H9 (cell line): ENCODE measurements at regions not wholly inside any gene's neighbourhood (a gene's known extent, or its start where the extent isn't known, plus 50 kb on each side); places are given as distances from the start of the nearest gene placed in this dataset.

ENCODE experiments used
- DNase-seq: peaks from one replicate; pipeline ENCODE4 v3.0.0-alpha.2; 2017
- H2AFZ ChIP-seq: one replicate; pipeline ENCODE4 v1.6.1; 2013; ENCODE audit warnings: mild to moderate bottlenecking, low read length, control low read depth, moderate library complexity
- H2AK5ac ChIP-seq: 2 replicates; pipeline ENCODE4 v1.6.1; 2013; ENCODE audit warnings: low read length, control low read depth, mixed read lengths; ENCODE audit not compliant: insufficient read length
- H2BK120ac ChIP-seq: one replicate; pipeline ENCODE4 v1.6.1; 2013; ENCODE audit warnings: low read depth, mild to moderate bottlenecking, low read length, control low read depth, inconsistent platforms; ENCODE audit not compliant: poor library complexity, severe bottlenecking
- H2BK12ac ChIP-seq: 2 replicates; pipeline ENCODE4 v1.6.1; 2013; ENCODE audit warnings: low read length, control low read depth, mixed read lengths, low read depth; ENCODE audit not compliant: insufficient read length
- H2BK15ac ChIP-seq: 2 replicates; pipeline ENCODE4 v1.6.1; 2013; ENCODE audit warnings: low read depth, low read length, control low read depth
- H2BK20ac ChIP-seq: one replicate; pipeline ENCODE4 v1.6.1; 2013; ENCODE audit warnings: low read depth, mild to moderate bottlenecking, low read length, control low read depth, inconsistent platforms; ENCODE audit not compliant: poor library complexity, severe bottlenecking
- H2BK5ac ChIP-seq: 2 replicates; pipeline ENCODE4 v1.6.1; 2013; ENCODE audit warnings: low read length, control low read depth, mixed read lengths; ENCODE audit not compliant: insufficient read length
- H3K14ac ChIP-seq: 2 replicates; pipeline ENCODE4 v1.6.1; 2013; ENCODE audit warnings: low read length, control low read depth; ENCODE audit not compliant: insufficient read depth
- H3K18ac ChIP-seq: 2 replicates; pipeline ENCODE4 v1.6.1; 2013; ENCODE audit warnings: low read depth, mild to moderate bottlenecking, mixed read lengths, low read length, control low read depth; ENCODE audit not compliant: insufficient read length
- H3K23ac ChIP-seq: 2 replicates; pipeline ENCODE4 v1.6.1; 2013; ENCODE audit warnings: low read length, control low read depth, mixed read lengths, low read depth; ENCODE audit not compliant: insufficient read length
- H3K23me2 ChIP-seq: 2 replicates; pipeline ENCODE4 v1.6.1; 2013; ENCODE audit warnings: low read depth, mild to moderate bottlenecking, mixed read lengths, low read length, control low read depth; ENCODE audit not compliant: insufficient read length, poor library complexity, severe bottlenecking
- H3K27ac ChIP-seq: 2 replicates; pipeline ENCODE4 v1.5.1; 2013; ENCODE audit warnings: low read length, control low read depth, mixed read lengths, low read depth; ENCODE audit not compliant: insufficient read length
- H3K27me3 ChIP-seq: 2 replicates; pipeline ENCODE4 v1.6.1; 2013; ENCODE audit warnings: low read length, control low read depth, inconsistent platforms; ENCODE audit not compliant: insufficient read depth
- H3K4ac ChIP-seq: 2 replicates; pipeline ENCODE4 v1.6.1; 2013; ENCODE audit warnings: low read depth, mild to moderate bottlenecking, control low read depth, inconsistent platforms, low read length, moderate library complexity
- H3K4me1 ChIP-seq: 2 replicates; pipeline ENCODE4 v1.6.1; 2013; ENCODE audit warnings: low read length, control low read depth, inconsistent platforms; ENCODE audit not compliant: insufficient read depth
- H3K4me2 ChIP-seq: 2 replicates; pipeline ENCODE4 v1.6.1; 2013; ENCODE audit warnings: low read length, control low read depth, mixed read lengths; ENCODE audit not compliant: insufficient read length, insufficient read depth
- H3K56ac ChIP-seq: 2 replicates; pipeline ENCODE4 v1.6.1; 2013; ENCODE audit warnings: low read depth, mild to moderate bottlenecking, mixed read lengths, low read length, control low read depth; ENCODE audit not compliant: insufficient read length
- H3K79me1 ChIP-seq: 2 replicates; pipeline ENCODE4 v1.6.1; 2013; ENCODE audit warnings: low read depth, mild to moderate bottlenecking, moderate library complexity, low read length, control low read depth, inconsistent platforms; ENCODE audit not compliant: insufficient read depth, poor library complexity, severe bottlenecking
- H3K79me2 ChIP-seq: 2 replicates; pipeline ENCODE4 v1.6.1; 2013; ENCODE audit warnings: low read length, control low read depth, inconsistent platforms; ENCODE audit not compliant: insufficient read depth
- H3K9ac ChIP-seq: 2 replicates; pipeline ENCODE4 v1.6.1; 2013; ENCODE audit warnings: low read length, control low read depth, mixed read lengths; ENCODE audit not compliant: insufficient read length; ENCODE audit errors: extremely low read depth
- H3K9me3 ChIP-seq: one replicate; pipeline ENCODE4 v1.6.1; 2013; ENCODE audit warnings: low read depth, low read length, inconsistent platforms; ENCODE audit not compliant: control insufficient read depth
- H3T11ph ChIP-seq: one replicate; pipeline ENCODE4 v1.6.1; 2013; ENCODE audit warnings: mild to moderate bottlenecking, low read length, control low read depth, inconsistent platforms
- H4K20me1 ChIP-seq: one replicate; pipeline ENCODE4 v1.6.1; 2013; ENCODE audit not compliant: control insufficient read depth, insufficient read length, insufficient read depth
- H4K5ac ChIP-seq: 2 replicates; pipeline ENCODE4 v1.6.1; 2013; ENCODE audit warnings: low read depth, mild to moderate bottlenecking, mixed read lengths, low read length, control low read depth; ENCODE audit not compliant: insufficient read length
- H4K8ac ChIP-seq: replicated peaks from 2 replicates; pipeline ENCODE4 v1.6.1; 2013; ENCODE audit warnings: low read length, control low read depth, mixed read lengths, low read depth; ENCODE audit not compliant: insufficient read length
- H4K91ac ChIP-seq: 2 replicates; pipeline ENCODE4 v1.6.1; 2013; ENCODE audit warnings: low read depth, mild to moderate bottlenecking, moderate library complexity, mixed read lengths, low read length, control low read depth; ENCODE audit not compliant: insufficient read length
- H3K27ac Mint-ChIP-seq, 3 experiments: 2 replicates in 2 of 3; 3 replicates in 1 of 3; pipeline ENCODE4 v1.8.0; 2020 to 2021; ENCODE audit warnings: mixed read lengths in 3 of 3, mild to moderate bottlenecking in 1 of 3, moderate library complexity in 1 of 3
- H3K27me3 Mint-ChIP-seq: 2 replicates; pipeline ENCODE4 v1.8.0; 2021; ENCODE audit warnings: low read depth, mild to moderate bottlenecking, moderate library complexity, mixed read lengths
- H3K36me3 Mint-ChIP-seq, 3 experiments: 2 replicates in 2 of 3; 3 replicates in 1 of 3; pipeline ENCODE4 v1.8.0; 2020 to 2021; ENCODE audit warnings: low read depth in 3 of 3, mixed read lengths in 3 of 3; ENCODE audit not compliant: insufficient read depth in 1 of 3
- H3K4me1 Mint-ChIP-seq, 2 experiments: 2 replicates each; pipeline ENCODE4 v1.8.0; 2020; ENCODE audit warnings: mixed read lengths in 2 of 2
- H3K4me3 Mint-ChIP-seq, 2 experiments: 2 replicates in 1 of 2; 3 replicates in 1 of 2; pipeline ENCODE4 v1.8.0; 2020 to 2021; ENCODE audit warnings: mild to moderate bottlenecking in 2 of 2, mixed read lengths in 2 of 2, moderate library complexity in 1 of 2
- H3K9me3 Mint-ChIP-seq, 2 experiments: 2 replicates in 1 of 2; 3 replicates in 1 of 2; pipeline ENCODE4 v1.8.0; 2020; ENCODE audit warnings: mild to moderate bottlenecking in 2 of 2, mixed read lengths in 2 of 2, moderate library complexity in 1 of 2
- WGBS: extraction: QIAGEN DNeasy Blood & Tissue Kit; methylation state at CpG from one replicate; pipeline ENCODE4 v1.1.7; 2013; ENCODE audit warnings: missing lambda C conversion rate, low lambda C conversion rate, mixed read lengths; ENCODE audit not compliant: insufficient read length; ENCODE audit errors: extremely low coverage; 5-methylcytosine and 5-hydroxymethylcytosine counted together
- TF ChIP-seq, protein P1 (sequence below): fragments of 200-600 bp; sonication (generic); conservative IDR thresholded peaks from 3 replicates; pipeline ENCODE4 v1.8.0; 2021; ENCODE audit warnings: antibody characterized with exemption, mild to moderate bottlenecking

DNA sequence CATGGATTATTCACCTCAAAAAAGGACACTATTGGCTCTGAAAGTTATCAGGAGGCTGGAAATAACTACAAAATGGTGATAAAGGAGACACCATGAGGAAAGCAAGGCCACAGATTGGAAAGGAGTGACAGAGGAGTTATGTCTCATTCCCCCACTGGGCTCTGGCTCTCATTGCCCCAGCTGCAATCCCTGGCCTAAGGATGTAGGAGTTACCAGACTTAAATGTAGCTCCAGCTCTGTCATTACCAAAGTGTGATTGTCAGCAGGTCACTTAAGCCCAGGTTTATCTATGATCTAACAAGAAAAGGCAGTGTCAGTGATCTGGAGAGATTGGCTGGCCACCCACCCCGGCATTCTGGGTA is 1228.2 kb upstream of the DDX18 start:
- Histone ChIP-seq H3K9ac (no peak overlapping the region), H3K79me2 (no peaks in the 10 kb centered on the region), H4K5ac (no peak overlapping the region), H3K27me3 (no peaks in the 10 kb centered on the region), H2BK120ac (no peak overlapping the region), H2BK15ac (no peak overlapping the region), H3K4me1 (no peaks in the 10 kb centered on the region), H4K8ac (no peak overlapping the region), H3T11ph (no peak overlapping the region), H3K4me2 (no peak overlapping the region), H3K27ac (no peak overlapping the region), H2BK12ac (no peak overlapping the region), H3K79me1 (no peaks in the 10 kb centered on the region), H2BK5ac (no peak overlapping the region), H2AK5ac (no peak overlapping the region), H3K56ac (no peak overlapping the region), H3K23ac (no peak overlapping the region), H3K18ac (no peak overlapping the region), H2BK20ac (no peak overlapping the region), H3K23me2 (no peaks in the 10 kb centered on the region), H3K4ac (no peak overlapping the region), H4K20me1 (no peaks in the 10 kb centered on the region), H3K9me3 (no peaks in the 10 kb centered on the region), H4K91ac (no peak overlapping the region), H3K14ac (no peak overlapping the region), H2AFZ (no peak overlapping the region)
- WGBS, result no CpG with 5 or more reads among the region's 1 CpG
- DNase-seq, result no peak
- TF ChIP-seq, protein P1, sequence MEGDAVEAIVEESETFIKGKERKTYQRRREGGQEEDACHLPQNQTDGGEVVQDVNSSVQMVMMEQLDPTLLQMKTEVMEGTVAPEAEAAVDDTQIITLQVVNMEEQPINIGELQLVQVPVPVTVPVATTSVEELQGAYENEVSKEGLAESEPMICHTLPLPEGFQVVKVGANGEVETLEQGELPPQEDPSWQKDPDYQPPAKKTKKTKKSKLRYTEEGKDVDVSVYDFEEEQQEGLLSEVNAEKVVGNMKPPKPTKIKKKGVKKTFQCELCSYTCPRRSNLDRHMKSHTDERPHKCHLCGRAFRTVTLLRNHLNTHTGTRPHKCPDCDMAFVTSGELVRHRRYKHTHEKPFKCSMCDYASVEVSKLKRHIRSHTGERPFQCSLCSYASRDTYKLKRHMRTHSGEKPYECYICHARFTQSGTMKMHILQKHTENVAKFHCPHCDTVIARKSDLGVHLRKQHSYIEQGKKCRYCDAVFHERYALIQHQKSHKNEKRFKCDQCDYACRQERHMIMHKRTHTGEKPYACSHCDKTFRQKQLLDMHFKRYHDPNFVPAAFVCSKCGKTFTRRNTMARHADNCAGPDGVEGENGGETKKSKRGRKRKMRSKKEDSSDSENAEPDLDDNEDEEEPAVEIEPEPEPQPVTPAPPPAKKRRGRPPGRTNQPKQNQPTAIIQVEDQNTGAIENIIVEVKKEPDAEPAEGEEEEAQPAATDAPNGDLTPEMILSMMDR, result no peak
- Mint-ChIP-seq H3K9me3 (peaks cover 5 to 11% of the 10 kb centered on the region in 2 experiments; a peak in 4 of 5 replicates), H3K27ac (no peak overlapping the region), H3K4me1 (no peaks in the 10 kb centered on the region), H3K36me3 (peaks cover 3 to 5% (median 3%) of the 10 kb centered on the region in 3 experiments; a peak in 4 of 7 replicates), H3K27me3 (no peaks in the 10 kb centered on the region), H3K4me3 (no peak overlapping the region)
